ENCODE measurements at regions not wholly inside any gene's neighbourhood (a gene's known extent, or its start where the extent isn't known, plus 50 kb on each side); places are given as distances from the start of the nearest gene placed in this dataset.
"Not testable (repeated sequence)": the region's sequence is repeated elsewhere in the genome, so short reads cannot be mapped to it uniquely, and the experiment has no call there.

- not testable (repeated sequence) for DNase-seq (ENCODE audit: low read depth in 2 of 3, low spot score in 1 of 3)
Observed at GRCh38 chr7:81152925-81153324, 234.1 kb upstream of the SEMA3C start.

GRCh38 chr7:81150951-81151361 is 232.1 kb upstream of the SEMA3C start:
- DNase-seq (ENCODE audit: low read depth in 2 of 3, low spot score in 1 of 3), result no peak

GRCh38 chr7:81143856-81144255 is 225.0 kb upstream of the SEMA3C start:
- DNase-seq (ENCODE audit: low read depth in 2 of 3, low spot score in 1 of 3), result no peak

- not testable (repeated sequence) for DNase-seq (ENCODE audit: low read depth in 2 of 3, low spot score in 1 of 3)
Observed at GRCh38 chr7:81141257-81142205, 222.7 kb upstream of the SEMA3C start.

GRCh38 chr7:81140775-81141174 is 221.9 kb upstream of the SEMA3C start:
- no peak for DNase-seq (ENCODE audit: low read depth in 2 of 3, low spot score in 1 of 3)

GRCh38 chr7:81140252-81140651 is 221.4 kb upstream of the SEMA3C start:
- no peak for DNase-seq (ENCODE audit: low read depth in 2 of 3, low spot score in 1 of 3)

GRCh38 chr7:81138870-81139269 is 220.0 kb upstream of the SEMA3C start:
- no peak for DNase-seq (ENCODE audit: low read depth in 2 of 3, low spot score in 1 of 3)

- no peak for DNase-seq (ENCODE audit: low read depth in 2 of 3, low spot score in 1 of 3)
Observed at GRCh38 chr7:81135324-81135723, 216.5 kb upstream of the SEMA3C start.

GRCh38 chr7:81128011-81128410 is 209.2 kb upstream of the SEMA3C start:
- no peak for DNase-seq (ENCODE audit: low read depth in 2 of 3, low spot score in 1 of 3)

- no peak for DNase-seq (ENCODE audit: low read depth in 2 of 3, low spot score in 1 of 3)
Observed at GRCh38 chr7:81120803-81121202, 202.0 kb upstream of the SEMA3C start.

GRCh38 chr7:81120111-81120510 is 201.3 kb upstream of the SEMA3C start:
- DNase-seq (ENCODE audit: low read depth in 2 of 3, low spot score in 1 of 3), result no peak

- no peak for DNase-seq (ENCODE audit: low read depth in 2 of 3, low spot score in 1 of 3)
Observed at GRCh38 chr7:81114633-81115032, 195.8 kb upstream of the SEMA3C start.

GRCh38 chr7:81112731-81113130 is 193.9 kb upstream of the SEMA3C start:
- no peak for DNase-seq (ENCODE audit: low read depth in 2 of 3, low spot score in 1 of 3)

- no peak for DNase-seq (ENCODE audit: low read depth in 2 of 3, low spot score in 1 of 3)
Observed at GRCh38 chr7:81111781-81112540, 193.1 kb upstream of the SEMA3C start.

GRCh38 chr7:81111358-81111757 is 192.5 kb upstream of the SEMA3C start:
- DNase-seq (ENCODE audit: low read depth in 2 of 3, low spot score in 1 of 3), result no peak

GRCh38 chr7:81110673-81111072 is 191.8 kb upstream of the SEMA3C start:
- no peak for DNase-seq (ENCODE audit: low read depth in 2 of 3, low spot score in 1 of 3)

- DNase-seq (ENCODE audit: low read depth in 2 of 3, low spot score in 1 of 3), result no peak
Observed at GRCh38 chr7:81098213-81098612, 179.4 kb upstream of the SEMA3C start.

GRCh38 chr7:81094952-81095351 is 176.1 kb upstream of the SEMA3C start:
- no peak for DNase-seq (ENCODE audit: low read depth in 2 of 3, low spot score in 1 of 3)

GRCh38 chr7:81081616-81082015 is 162.8 kb upstream of the SEMA3C start:
- no peak for DNase-seq (ENCODE audit: low read depth in 2 of 3, low spot score in 1 of 3)

GRCh38 chr7:81080553-81080952 is 161.7 kb upstream of the SEMA3C start:
- DNase-seq (ENCODE audit: low read depth in 2 of 3, low spot score in 1 of 3), result no peak

- no peak for DNase-seq (ENCODE audit: low read depth in 2 of 3, low spot score in 1 of 3)
Observed at GRCh38 chr7:81079746-81080145, 160.9 kb upstream of the SEMA3C start.

- DNase-seq (ENCODE audit: low read depth in 2 of 3, low spot score in 1 of 3), result no peak
Observed at GRCh38 chr7:81075150-81075549, 156.3 kb upstream of the SEMA3C start.
